ENCODE measurements at regions not wholly inside any gene's neighbourhood (a gene's known extent, or its start where the extent isn't known, plus 50 kb on each side); places are given as distances from the start of the nearest gene placed in this dataset.

DNA sequence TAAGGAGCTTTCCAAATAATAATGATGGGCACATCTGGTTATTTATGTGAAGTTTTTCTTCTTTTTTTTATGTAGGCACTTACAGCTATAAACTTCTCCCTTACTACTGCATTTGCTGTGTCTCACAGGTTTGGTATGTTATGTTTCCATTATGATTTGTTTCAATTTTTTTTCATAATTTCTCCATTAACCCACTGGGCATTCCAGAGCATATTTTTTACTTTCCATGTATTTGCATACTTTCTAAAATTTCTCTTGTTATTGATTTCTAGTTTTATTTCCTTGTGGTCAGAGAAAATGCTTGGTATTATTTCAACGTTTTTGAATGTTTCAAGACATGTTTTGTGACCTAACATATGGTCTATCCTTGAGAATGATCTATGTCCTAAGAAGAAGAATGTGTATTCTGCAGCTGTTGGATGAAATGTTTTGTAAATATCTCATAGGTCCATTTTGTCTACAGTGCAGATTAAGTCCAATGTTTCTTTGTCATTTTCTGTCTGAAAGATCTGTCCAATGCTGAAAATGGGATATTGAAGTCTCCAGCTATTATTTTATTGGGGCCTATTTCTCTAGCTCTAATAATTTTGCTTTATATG, 362.1 kb downstream of the DDX10 start:
- H3K27me3 ChIP-seq, result no peaks in the 10 kb centered on the region
- TF ChIP-seq, protein P1, sequence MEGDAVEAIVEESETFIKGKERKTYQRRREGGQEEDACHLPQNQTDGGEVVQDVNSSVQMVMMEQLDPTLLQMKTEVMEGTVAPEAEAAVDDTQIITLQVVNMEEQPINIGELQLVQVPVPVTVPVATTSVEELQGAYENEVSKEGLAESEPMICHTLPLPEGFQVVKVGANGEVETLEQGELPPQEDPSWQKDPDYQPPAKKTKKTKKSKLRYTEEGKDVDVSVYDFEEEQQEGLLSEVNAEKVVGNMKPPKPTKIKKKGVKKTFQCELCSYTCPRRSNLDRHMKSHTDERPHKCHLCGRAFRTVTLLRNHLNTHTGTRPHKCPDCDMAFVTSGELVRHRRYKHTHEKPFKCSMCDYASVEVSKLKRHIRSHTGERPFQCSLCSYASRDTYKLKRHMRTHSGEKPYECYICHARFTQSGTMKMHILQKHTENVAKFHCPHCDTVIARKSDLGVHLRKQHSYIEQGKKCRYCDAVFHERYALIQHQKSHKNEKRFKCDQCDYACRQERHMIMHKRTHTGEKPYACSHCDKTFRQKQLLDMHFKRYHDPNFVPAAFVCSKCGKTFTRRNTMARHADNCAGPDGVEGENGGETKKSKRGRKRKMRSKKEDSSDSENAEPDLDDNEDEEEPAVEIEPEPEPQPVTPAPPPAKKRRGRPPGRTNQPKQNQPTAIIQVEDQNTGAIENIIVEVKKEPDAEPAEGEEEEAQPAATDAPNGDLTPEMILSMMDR (IDR thresholded peaks at IDR 0.05), result no peak
- H3K36me3 ChIP-seq, result no peaks in the 10 kb centered on the region
- H3K27ac ChIP-seq, result no peak overlapping the region
- H3K4me3 ChIP-seq, result no peak overlapping the region
- H3K4me1 ChIP-seq, result no peaks in the 10 kb centered on the region
- peaks cover 0 to 9% (median 5%) of the 10 kb centered on the region in 3 donors for H3K9me3 ChIP-seq
- DNase-seq, result no peak
- intact Hi-C loops (cut with DNase I; ENCODE audit: low total_unique reads), result no loop called here

DNA sequence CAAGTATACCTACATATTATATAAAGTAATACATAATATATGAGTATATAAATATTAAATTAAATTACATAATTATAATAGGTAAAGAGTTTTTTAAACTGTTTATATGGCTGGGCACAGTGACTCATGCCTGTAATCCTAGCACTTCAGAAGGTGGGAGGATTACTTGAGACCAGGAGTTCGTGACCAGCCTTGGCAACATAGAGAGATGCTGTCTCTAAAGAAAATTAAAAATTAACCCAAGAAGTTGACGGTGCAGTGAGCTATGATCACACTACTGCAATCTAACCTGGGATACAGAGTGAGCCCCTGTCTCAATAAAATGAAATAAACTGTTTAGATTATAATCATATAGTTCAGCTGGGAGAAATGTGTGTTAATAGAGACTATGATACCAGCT, 363.0 kb downstream of the DDX10 start:
- H3K9me3 ChIP-seq, result peaks cover 0 to 9% (median 5%) of the 10 kb centered on the region in 3 donors
- DNase-seq, result no peak
- no peak overlapping the region for H3K27ac ChIP-seq
- no peaks in the 10 kb centered on the region for H3K27me3 ChIP-seq
- TF ChIP-seq, protein P1 (IDR thresholded peaks at IDR 0.05), result no peak
- intact Hi-C loops (cut with DNase I; ENCODE audit: low total_unique reads), result no loop called here
- H3K4me3 ChIP-seq, result no peak overlapping the region
- H3K4me1 ChIP-seq, result no peaks in the 10 kb centered on the region
- no peaks in the 10 kb centered on the region for H3K36me3 ChIP-seq

DNA sequence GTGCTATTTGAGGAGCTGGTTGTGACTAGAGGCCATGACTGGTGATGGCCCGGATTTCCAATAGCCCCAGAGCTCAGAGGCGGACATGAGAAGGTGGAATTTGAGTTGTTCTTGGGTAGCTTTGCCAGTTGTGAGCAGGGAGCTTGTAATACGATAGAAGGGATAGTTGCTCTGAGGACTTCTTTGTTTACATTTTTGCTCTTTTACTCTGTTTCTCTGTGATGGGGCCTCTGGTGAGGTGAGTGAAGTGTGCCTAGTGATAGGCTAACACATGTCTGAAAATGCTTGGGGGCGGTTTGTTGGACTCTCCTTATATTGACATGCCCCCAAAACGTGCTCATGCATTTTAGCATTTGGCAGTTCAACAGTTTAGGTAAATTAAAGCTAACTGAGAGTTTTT, 365.1 kb downstream of the DDX10 start:
- no peak overlapping the region for H3K27ac ChIP-seq
- H3K4me3 ChIP-seq, result no peak overlapping the region
- H3K36me3 ChIP-seq, result no peaks in the 10 kb centered on the region
- H3K9me3 ChIP-seq, result peaks cover 0 to 4% (median 3%) of the 10 kb centered on the region in 3 donors
- no peak for DNase-seq
- intact Hi-C loops (cut with DNase I; ENCODE audit: low total_unique reads), result no loop called here
- H3K27me3 ChIP-seq, result no peaks in the 10 kb centered on the region
- TF ChIP-seq, protein P1 (IDR thresholded peaks at IDR 0.05), result no peak
- no peaks in the 10 kb centered on the region for H3K4me1 ChIP-seq

DNA sequence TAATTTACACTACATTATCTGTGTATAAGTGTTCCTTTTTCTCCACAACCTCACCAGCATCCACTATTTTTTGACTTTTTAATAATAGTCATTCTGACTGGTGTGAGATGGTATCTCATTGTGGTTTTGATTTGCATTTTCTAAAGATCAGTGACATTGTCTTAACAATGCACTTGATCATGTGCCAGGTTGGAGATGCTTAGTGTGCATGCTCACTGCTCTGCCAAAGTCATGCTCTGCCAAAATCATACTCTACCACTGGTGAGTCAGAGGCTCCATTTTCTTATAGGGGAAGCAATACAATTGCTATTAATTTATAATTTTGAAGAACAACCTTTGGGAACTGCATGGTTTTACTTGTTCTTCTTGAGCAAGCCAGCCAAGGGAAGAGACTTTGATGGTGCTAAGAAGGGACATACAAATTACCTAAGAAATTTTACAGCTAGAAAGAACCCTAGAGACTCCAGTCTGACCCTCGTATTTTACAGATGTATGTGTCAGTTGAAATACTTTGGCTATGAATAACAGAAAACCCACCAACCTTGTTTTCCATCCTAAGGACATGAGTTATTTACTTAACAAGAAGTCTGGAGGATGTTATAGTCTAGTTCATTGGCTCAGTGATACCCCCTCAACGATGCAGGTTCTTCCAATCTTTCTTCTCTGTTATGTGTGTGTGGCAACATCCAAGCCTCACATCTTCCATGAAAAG, 368.9 kb downstream of the DDX10 start:
- intact Hi-C loops (cut with DNase I; ENCODE audit: low total_unique reads), result no loop called here
- no peak for DNase-seq
- TF ChIP-seq, protein P1 (IDR thresholded peaks at IDR 0.05), result no peak

DNA sequence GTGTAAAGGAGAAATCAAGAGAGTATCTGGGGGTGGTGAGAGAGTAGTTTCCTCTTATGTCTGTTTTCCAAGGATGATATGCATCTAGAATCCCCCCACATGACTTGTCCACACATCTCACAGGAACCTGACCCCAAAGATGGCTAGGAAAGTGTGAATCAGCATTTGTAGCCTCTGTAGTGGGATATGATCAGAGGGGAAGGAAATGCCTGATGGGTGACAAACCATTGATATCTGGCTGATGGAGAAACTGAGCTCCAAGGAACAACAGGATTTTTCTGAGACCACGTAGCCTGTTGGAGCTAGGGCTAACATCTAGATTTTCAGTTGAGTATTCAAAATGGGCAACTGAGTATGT, 369.4 kb downstream of the DDX10 start:
- Histone ChIP-seq H3K27me3 (no peaks in the 10 kb centered on the region), H3K4me1 (peaks cover 0 to 13% (median 0%) of the 10 kb centered on the region in 4 donors), H3K27ac (no peak overlapping the region), H3K36me3 (no peaks in the 10 kb centered on the region), H3K4me3 (no peak overlapping the region), H3K9me3 (no peaks in the 10 kb centered on the region)
- DNase-seq, result no peak
- TF ChIP-seq, protein P1 (IDR thresholded peaks at IDR 0.05), result no peak
- intact Hi-C loops (cut with DNase I; ENCODE audit: low total_unique reads), result no loop called here

More for the DNA sequence above, 368.9 kb downstream of the DDX10 start:
- Histone ChIP-seq H3K27ac (no peak overlapping the region), H3K36me3 (no peaks in the 10 kb centered on the region), H3K4me1 (peaks cover 0 to 11% (median 0%) of the 10 kb centered on the region in 4 donors), H3K4me3 (no peak overlapping the region), H3K27me3 (no peaks in the 10 kb centered on the region), H3K9me3 (no peaks in the 10 kb centered on the region)

All from tibial artery (tissue), 4 donors.